AG04450 (cell line): ENCODE measurements at regions not wholly inside any gene's neighbourhood (a gene's known extent, or its start where the extent isn't known, plus 50 kb on each side); places are given as distances from the start of the nearest gene placed in this dataset.
"Not testable (repeated sequence)": the region's sequence is repeated elsewhere in the genome, so short reads cannot be mapped to it uniquely, and the experiment has no call there.

Experiments used
- CTCF ChIA-PET: fragments of 300-600, 350-600 bp; formaldehyde crosslinking; extraction: SDS; loops from one replicate; lab custom pipeline; 2022; ENCODE audit warnings: antibody characterized with exemption, inconsistent platforms; lab: Charles Lee
- POLR2A ChIA-PET: fragments of 350-600 bp; formaldehyde crosslinking; extraction: SDS; loops from one replicate; lab custom pipeline; 2021; ENCODE audit warnings: antibody characterized with exemption, inconsistent platforms; lab: Yijun Ruan, JAX
- DNase-seq: peaks from one replicate; pipeline ENCODE4 v3.0.0-alpha.2; 2011; ENCODE audit warnings: low read depth, low spot score
- H3K27ac ChIP-seq: one replicate; pipeline ENCODE4 v1.5.1; 2012; ENCODE audit warnings: low read depth, low read length, control low read depth
- H3K27me3 ChIP-seq: one replicate; pipeline ENCODE4 v1.6.0; 2012; ENCODE audit warnings: low read length; ENCODE audit not compliant: control insufficient read depth, insufficient read depth
- H3K4me3 ChIP-seq: 2 replicates; pipeline ENCODE4 v1.5.1; 2011; ENCODE audit warnings: mild to moderate bottlenecking, low read depth, low read length, control low read depth
- H3K9me3 ChIP-seq: 2 replicates; pipeline ENCODE4 v1.5.1; 2012; ENCODE audit warnings: low read length; ENCODE audit not compliant: control insufficient read depth, insufficient read depth
- CTCF ChIP-seq: IDR thresholded peaks from 2 replicates; pipeline ENCODE4 v1.5.1; 2011; ENCODE audit warnings: low read depth, low read length, control low read depth, inconsistent platforms

- H3K9me3 ChIP-seq: peaks cover 22% of the 10 kb centered on the region
- DNase-seq: no peak
- no peak for TF ChIP-seq CTCF
- POLR2A ChIA-PET: no interaction called here
- H3K4me3 ChIP-seq: no peak overlapping the region
- H3K27ac ChIP-seq: no peak overlapping the region
- H3K27me3 ChIP-seq: no peaks in the 10 kb centered on the region
- CTCF ChIA-PET: no interaction called here
These were observed 214.0 kb downstream of the UQCRFS1 start for GRCh38 chr19:28998974-28999373.

GRCh38 chr19:28997866-28998265, 215.1 kb downstream of the UQCRFS1 start:
- CTCF ChIA-PET, H3K27ac ChIP-seq, DNase-seq, H3K27me3 ChIP-seq, POLR2A ChIA-PET, H3K4me3 ChIP-seq: not testable (repeated sequence)
- H3K9me3 ChIP-seq: peaks cover 24% of the 10 kb centered on the region

GRCh38 chr19:28990522-28990921, 222.4 kb downstream of the UQCRFS1 start:
- no peak for DNase-seq
- no peak for TF ChIP-seq CTCF
- no peak overlapping the region for H3K4me3 ChIP-seq
- ChIA-PET CTCF (no interaction called here), POLR2A (no interaction called here)
- H3K27me3 ChIP-seq: no peaks in the 10 kb centered on the region
- H3K9me3 ChIP-seq: peaks cover 42% of the 10 kb centered on the region
- no peak overlapping the region for H3K27ac ChIP-seq

- no peak overlapping the region for H3K27ac ChIP-seq
- ChIA-PET POLR2A (no interaction called here), CTCF (interaction anchor here (1.3 kb wide), 1 partner anchor 10 kb away, joined by 3 read pairs; no protein-coding TSS in a partner anchor)
- H3K27me3 ChIP-seq: no peaks in the 10 kb centered on the region
- no peak overlapping the region for H3K4me3 ChIP-seq
- no peak for DNase-seq
- TF ChIP-seq CTCF: no peak
- H3K9me3 ChIP-seq: peaks cover 45% of the 10 kb centered on the region
These were observed 223.2 kb downstream of the UQCRFS1 start for GRCh38 chr19:28989739-28990138.

GRCh38 chr19:28988066-28988465, 224.9 kb downstream of the UQCRFS1 start:
- Histone ChIP-seq H3K27me3 (no peaks in the 10 kb centered on the region), H3K9me3 (peaks cover 53% of the 10 kb centered on the region), H3K27ac (no peak overlapping the region), H3K4me3 (no peak overlapping the region)
- POLR2A ChIA-PET: no interaction called here
- no peak for TF ChIP-seq CTCF
- CTCF ChIA-PET: no interaction called here
- no peak for DNase-seq

- no peak for TF ChIP-seq CTCF
- ChIA-PET CTCF (no interaction called here), POLR2A (no interaction called here)
- H3K27ac ChIP-seq: no peak overlapping the region
- no peaks in the 10 kb centered on the region for H3K27me3 ChIP-seq
- H3K4me3 ChIP-seq: no peak overlapping the region
- peaks cover 49% of the 10 kb centered on the region for H3K9me3 ChIP-seq
- DNase-seq: no peak
These were observed 225.8 kb downstream of the UQCRFS1 start for GRCh38 chr19:28987177-28987576.
